ENCODE measurements at regions not wholly inside any gene's neighbourhood (a gene's known extent, or its start where the extent isn't known, plus 50 kb on each side); places are given as distances from the start of the nearest gene placed in this dataset.

DNA sequence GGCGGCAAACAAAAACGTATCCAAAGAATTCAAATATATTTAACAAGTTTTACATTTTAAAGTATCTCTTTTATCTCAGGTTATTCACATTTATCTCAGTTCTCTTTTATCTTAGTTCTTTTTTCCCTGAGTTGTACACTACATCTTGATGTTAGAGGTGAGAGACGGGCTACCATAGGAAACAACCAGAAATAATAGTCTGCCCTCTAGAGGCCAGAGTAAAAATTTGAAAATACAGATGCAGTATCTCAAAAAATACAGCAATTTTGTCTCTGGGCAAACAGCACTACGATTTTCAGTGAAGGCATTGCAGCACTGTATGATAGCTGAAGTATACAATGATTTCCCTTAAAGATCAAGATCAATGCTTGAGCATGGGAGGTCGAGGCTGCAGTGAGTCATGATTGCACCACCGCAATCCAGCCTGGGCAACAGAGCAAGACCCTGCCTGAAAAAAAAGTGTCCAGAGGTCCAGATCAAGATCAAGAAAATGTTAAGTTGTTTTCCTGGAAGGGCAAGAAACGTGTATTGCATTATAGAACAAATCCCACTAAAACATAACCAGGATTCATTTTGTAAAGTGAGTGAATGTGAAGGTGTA lies 82.6 kb upstream of the ATP11B start:
- TF ChIP-seq, protein P1, sequence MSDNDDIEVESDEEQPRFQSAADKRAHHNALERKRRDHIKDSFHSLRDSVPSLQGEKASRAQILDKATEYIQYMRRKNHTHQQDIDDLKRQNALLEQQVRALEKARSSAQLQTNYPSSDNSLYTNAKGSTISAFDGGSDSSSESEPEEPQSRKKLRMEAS (IDR thresholded peaks at IDR 0.05), result no peak
- TF ChIP-seq RAD21 (IDR thresholded peaks at IDR 0.05) (peak; percentile 57 to 75), YY1 (IDR thresholded peaks at IDR 0.05) (no peak)
- TF ChIP-seq, protein P2, sequence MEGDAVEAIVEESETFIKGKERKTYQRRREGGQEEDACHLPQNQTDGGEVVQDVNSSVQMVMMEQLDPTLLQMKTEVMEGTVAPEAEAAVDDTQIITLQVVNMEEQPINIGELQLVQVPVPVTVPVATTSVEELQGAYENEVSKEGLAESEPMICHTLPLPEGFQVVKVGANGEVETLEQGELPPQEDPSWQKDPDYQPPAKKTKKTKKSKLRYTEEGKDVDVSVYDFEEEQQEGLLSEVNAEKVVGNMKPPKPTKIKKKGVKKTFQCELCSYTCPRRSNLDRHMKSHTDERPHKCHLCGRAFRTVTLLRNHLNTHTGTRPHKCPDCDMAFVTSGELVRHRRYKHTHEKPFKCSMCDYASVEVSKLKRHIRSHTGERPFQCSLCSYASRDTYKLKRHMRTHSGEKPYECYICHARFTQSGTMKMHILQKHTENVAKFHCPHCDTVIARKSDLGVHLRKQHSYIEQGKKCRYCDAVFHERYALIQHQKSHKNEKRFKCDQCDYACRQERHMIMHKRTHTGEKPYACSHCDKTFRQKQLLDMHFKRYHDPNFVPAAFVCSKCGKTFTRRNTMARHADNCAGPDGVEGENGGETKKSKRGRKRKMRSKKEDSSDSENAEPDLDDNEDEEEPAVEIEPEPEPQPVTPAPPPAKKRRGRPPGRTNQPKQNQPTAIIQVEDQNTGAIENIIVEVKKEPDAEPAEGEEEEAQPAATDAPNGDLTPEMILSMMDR (IDR thresholded peaks at IDR 0.05; ENCODE audit: low read depth, low read length, missing input control), result peak; percentile 54
- 40% methylated on average over 7 of the region's 7 CpGs for WGBS
- Histone ChIP-seq H3K36me3 (ENCODE audit: control insufficient read depth in 4 of 4, insufficient read depth in 3 of 4, low read depth in 1 of 4, low read length in 3 of 4) (no peaks in the 10 kb centered on the region), H3K4me3 (ENCODE audit: low read depth in 1 of 3, low read length in 3 of 3) (no peak overlapping the region), H3K9ac (ENCODE audit: low read depth in 1 of 2, low read length in 2 of 2) (no peak overlapping the region), H3K27ac (ENCODE audit: low read depth in 1 of 2, low read length in 2 of 2) (peak overlapping the region in 1 of 2 donors; percentile 3), H3K4me1 (ENCODE audit: control insufficient read depth in 4 of 4, insufficient read depth in 4 of 4, low read length in 3 of 4) (peaks cover 2 to 25% (median 22%) of the 10 kb centered on the region in 4 donors), H3K27me3 (ENCODE audit: control insufficient read depth in 4 of 4, insufficient read depth in 4 of 4, low read length in 3 of 4) (no peaks in the 10 kb centered on the region), H3K9me3 (ENCODE audit: control insufficient read depth in 4 of 4, low read length in 3 of 4) (no peaks in the 10 kb centered on the region)
- DNase-seq (ENCODE audit: low spot score), result no peak

DNA sequence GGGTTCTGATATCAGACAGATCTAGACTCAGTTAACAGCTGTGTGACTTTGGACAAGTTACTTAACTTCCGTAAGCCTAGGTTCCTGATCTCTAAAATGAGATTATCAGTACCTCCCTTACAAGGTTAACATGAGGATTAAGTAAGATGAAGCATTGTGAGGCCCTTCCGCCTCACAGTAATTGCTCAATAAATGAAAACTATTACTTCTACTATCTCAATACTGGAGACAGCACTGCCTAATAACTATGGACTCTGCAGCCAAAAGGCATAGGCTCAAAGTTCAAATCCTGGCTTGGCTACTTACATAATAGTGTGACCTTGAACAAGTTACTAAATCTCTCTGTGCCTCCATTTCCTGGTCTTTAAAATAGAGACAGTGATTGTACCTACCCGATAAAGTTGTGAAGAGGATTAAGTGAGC lies 82.0 kb upstream of the ATP11B start:
- Histone ChIP-seq H3K9ac (ENCODE audit: low read depth in 1 of 2, low read length in 2 of 2) (no peak overlapping the region), H3K4me3 (ENCODE audit: low read depth in 1 of 3, low read length in 3 of 3) (peak overlapping the region in 1 of 3 donors; percentile 15), H3K36me3 (ENCODE audit: control insufficient read depth in 4 of 4, insufficient read depth in 3 of 4, low read depth in 1 of 4, low read length in 3 of 4) (no peaks in the 10 kb centered on the region), H3K4me1 (ENCODE audit: control insufficient read depth in 4 of 4, insufficient read depth in 4 of 4, low read length in 3 of 4) (peaks cover 2 to 29% (median 26%) of the 10 kb centered on the region in 4 donors), H3K27me3 (ENCODE audit: control insufficient read depth in 4 of 4, insufficient read depth in 4 of 4, low read length in 3 of 4) (no peaks in the 10 kb centered on the region), H3K27ac (ENCODE audit: low read depth in 1 of 2, low read length in 2 of 2) (peak overlapping the region; percentile 57 to 71), H3K9me3 (ENCODE audit: control insufficient read depth in 4 of 4, low read length in 3 of 4) (no peaks in the 10 kb centered on the region)
- no peak for DNase-seq (ENCODE audit: low spot score)
- TF ChIP-seq, protein P3, sequence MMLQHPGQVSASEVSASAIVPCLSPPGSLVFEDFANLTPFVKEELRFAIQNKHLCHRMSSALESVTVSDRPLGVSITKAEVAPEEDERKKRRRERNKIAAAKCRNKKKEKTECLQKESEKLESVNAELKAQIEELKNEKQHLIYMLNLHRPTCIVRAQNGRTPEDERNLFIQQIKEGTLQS (IDR thresholded peaks at IDR 0.05), result no peak
- TF ChIP-seq GABPA (IDR thresholded peaks at IDR 0.05 in 1 of 2, conservative IDR thresholded peaks at IDR 0.05 in 1 of 2), result no peak
- TF ChIP-seq NR2F2 (IDR thresholded peaks at IDR 0.05), result peak; percentile 12
- peak; percentile 96 to 99 for TF ChIP-seq HNF4A (conservative IDR thresholded peaks at IDR 0.05)
- TF ChIP-seq, protein P2 (IDR thresholded peaks at IDR 0.05; ENCODE audit: low read depth, low read length, missing input control), result no peak
- TF ChIP-seq JUND (IDR thresholded peaks at IDR 0.05), result peak; percentile 40 to 77
- TF ChIP-seq, protein P4, sequence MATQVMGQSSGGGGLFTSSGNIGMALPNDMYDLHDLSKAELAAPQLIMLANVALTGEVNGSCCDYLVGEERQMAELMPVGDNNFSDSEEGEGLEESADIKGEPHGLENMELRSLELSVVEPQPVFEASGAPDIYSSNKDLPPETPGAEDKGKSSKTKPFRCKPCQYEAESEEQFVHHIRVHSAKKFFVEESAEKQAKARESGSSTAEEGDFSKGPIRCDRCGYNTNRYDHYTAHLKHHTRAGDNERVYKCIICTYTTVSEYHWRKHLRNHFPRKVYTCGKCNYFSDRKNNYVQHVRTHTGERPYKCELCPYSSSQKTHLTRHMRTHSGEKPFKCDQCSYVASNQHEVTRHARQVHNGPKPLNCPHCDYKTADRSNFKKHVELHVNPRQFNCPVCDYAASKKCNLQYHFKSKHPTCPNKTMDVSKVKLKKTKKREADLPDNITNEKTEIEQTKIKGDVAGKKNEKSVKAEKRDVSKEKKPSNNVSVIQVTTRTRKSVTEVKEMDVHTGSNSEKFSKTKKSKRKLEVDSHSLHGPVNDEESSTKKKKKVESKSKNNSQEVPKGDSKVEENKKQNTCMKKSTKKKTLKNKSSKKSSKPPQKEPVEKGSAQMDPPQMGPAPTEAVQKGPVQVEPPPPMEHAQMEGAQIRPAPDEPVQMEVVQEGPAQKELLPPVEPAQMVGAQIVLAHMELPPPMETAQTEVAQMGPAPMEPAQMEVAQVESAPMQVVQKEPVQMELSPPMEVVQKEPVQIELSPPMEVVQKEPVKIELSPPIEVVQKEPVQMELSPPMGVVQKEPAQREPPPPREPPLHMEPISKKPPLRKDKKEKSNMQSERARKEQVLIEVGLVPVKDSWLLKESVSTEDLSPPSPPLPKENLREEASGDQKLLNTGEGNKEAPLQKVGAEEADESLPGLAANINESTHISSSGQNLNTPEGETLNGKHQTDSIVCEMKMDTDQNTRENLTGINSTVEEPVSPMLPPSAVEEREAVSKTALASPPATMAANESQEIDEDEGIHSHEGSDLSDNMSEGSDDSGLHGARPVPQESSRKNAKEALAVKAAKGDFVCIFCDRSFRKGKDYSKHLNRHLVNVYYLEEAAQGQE (IDR thresholded peaks at IDR 0.05), result no peak
- TF ChIP-seq, protein P1 (IDR thresholded peaks at IDR 0.05), result peak; percentile 17
- TF ChIP-seq, protein P5, sequence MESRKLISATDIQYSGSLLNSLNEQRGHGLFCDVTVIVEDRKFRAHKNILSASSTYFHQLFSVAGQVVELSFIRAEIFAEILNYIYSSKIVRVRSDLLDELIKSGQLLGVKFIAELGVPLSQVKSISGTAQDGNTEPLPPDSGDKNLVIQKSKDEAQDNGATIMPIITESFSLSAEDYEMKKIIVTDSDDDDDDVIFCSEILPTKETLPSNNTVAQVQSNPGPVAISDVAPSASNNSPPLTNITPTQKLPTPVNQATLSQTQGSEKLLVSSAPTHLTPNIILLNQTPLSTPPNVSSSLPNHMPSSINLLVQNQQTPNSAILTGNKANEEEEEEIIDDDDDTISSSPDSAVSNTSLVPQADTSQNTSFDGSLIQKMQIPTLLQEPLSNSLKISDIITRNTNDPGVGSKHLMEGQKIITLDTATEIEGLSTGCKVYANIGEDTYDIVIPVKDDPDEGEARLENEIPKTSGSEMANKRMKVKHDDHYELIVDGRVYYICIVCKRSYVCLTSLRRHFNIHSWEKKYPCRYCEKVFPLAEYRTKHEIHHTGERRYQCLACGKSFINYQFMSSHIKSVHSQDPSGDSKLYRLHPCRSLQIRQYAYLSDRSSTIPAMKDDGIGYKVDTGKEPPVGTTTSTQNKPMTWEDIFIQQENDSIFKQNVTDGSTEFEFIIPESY (IDR thresholded peaks at IDR 0.05), result peak; percentile 39
- no peak for TF ChIP-seq EGR1 (IDR thresholded peaks at IDR 0.05; ENCODE audit: low read depth in 2 of 2)
- no peak for TF ChIP-seq FOXA2 (IDR thresholded peaks at IDR 0.05)
- peak; percentile 53 to 70 for TF ChIP-seq RXRA (IDR thresholded peaks at IDR 0.05)
- peak; percentile 91 for TF ChIP-seq SP1 (IDR thresholded peaks at IDR 0.05)
- TF ChIP-seq HNF4G (IDR thresholded peaks at IDR 0.05), result peak; percentile 90
- TF ChIP-seq FOXA1 (IDR thresholded peaks at IDR 0.05), result no peak
- TF ChIP-seq TAF1 (conservative IDR thresholded peaks at IDR 0.05), result no peak
- peak in 1 of 2 donors; percentile 6 for TF ChIP-seq RAD21 (IDR thresholded peaks at IDR 0.05)
- TF ChIP-seq YY1 (IDR thresholded peaks at IDR 0.05), result peak; percentile 77
- 31% methylated on average over 3 of the region's 3 CpGs for WGBS
